ENCODE measurements at regions not wholly inside any gene's neighbourhood (a gene's known extent, or its start where the extent isn't known, plus 50 kb on each side); places are given as distances from the start of the nearest gene placed in this dataset.

- TF ChIP-seq CTCF (IDR thresholded peaks at IDR 0.05 in 8 of 11, conservative IDR thresholded peaks at IDR 0.05 in 3 of 11), result no peak
- TF ChIP-seq POLR2A (IDR thresholded peaks at IDR 0.05), result no peak
- TF ChIP-seq POLR2AphosphoS5 (IDR thresholded peaks at IDR 0.05), result no peak
Measured at GRCh38 chr4:115484479-115484878, 371.1 kb upstream of the NDST4 start.
